HCT116 (cell line): ENCODE measurements at regions not wholly inside any gene's neighbourhood (a gene's known extent, or its start where the extent isn't known, plus 50 kb on each side); places are given as distances from the start of the nearest gene placed in this dataset.
"Not testable (repeated sequence)": the region's sequence is repeated elsewhere in the genome, so short reads cannot be mapped to it uniquely, and the experiment has no call there.

Experiments used
- SRF ChIP-seq: IDR thresholded peaks from 2 replicates; pipeline ENCODE4 v1.6.1; 2012; ENCODE audit warnings: low read depth
- TF ChIP-seq, protein P1 (sequence below), 3 experiments: fragments of 200-600 bp in 1 of 3; sonication (generic) in 1 of 3; IDR thresholded peaks in 2 of 3; conservative IDR thresholded peaks in 1 of 3; 2 replicates each; pipeline ENCODE4 v1.5.1; 2012 to 2017; ENCODE audit warnings: low read depth in 2 of 3, low read length in 2 of 3, antibody characterized with exemption in 1 of 3, borderline replicate concordance in 1 of 3, control low read depth in 1 of 3, mild to moderate bottlenecking in 1 of 3, mixed read lengths in 1 of 3, mixed run types in 1 of 3, moderate library complexity in 1 of 3; ENCODE audit not compliant: insufficient read depth in 1 of 3

- TF ChIP-seq, protein P1, sequence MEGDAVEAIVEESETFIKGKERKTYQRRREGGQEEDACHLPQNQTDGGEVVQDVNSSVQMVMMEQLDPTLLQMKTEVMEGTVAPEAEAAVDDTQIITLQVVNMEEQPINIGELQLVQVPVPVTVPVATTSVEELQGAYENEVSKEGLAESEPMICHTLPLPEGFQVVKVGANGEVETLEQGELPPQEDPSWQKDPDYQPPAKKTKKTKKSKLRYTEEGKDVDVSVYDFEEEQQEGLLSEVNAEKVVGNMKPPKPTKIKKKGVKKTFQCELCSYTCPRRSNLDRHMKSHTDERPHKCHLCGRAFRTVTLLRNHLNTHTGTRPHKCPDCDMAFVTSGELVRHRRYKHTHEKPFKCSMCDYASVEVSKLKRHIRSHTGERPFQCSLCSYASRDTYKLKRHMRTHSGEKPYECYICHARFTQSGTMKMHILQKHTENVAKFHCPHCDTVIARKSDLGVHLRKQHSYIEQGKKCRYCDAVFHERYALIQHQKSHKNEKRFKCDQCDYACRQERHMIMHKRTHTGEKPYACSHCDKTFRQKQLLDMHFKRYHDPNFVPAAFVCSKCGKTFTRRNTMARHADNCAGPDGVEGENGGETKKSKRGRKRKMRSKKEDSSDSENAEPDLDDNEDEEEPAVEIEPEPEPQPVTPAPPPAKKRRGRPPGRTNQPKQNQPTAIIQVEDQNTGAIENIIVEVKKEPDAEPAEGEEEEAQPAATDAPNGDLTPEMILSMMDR (IDR thresholded peaks at IDR 0.05 in 2 of 3, conservative IDR thresholded peaks at IDR 0.05 in 1 of 3; ENCODE audit: borderline replicate concordance in 1 of 3, insufficient read depth in 1 of 3, low read depth in 2 of 3, low read length in 2 of 3), result not testable (repeated sequence)
- TF ChIP-seq SRF, result not testable (repeated sequence)
Measured at GRCh38 chr10:46796351-46796750, 114.9 kb upstream of the PTPN20 start.
